ENCODE measurements at regions not wholly inside any gene's neighbourhood (a gene's known extent, or its start where the extent isn't known, plus 50 kb on each side); places are given as distances from the start of the nearest gene placed in this dataset.
"Not testable (repeated sequence)": the region's sequence is repeated elsewhere in the genome, so short reads cannot be mapped to it uniquely, and the experiment has no call there.

- Mint-ChIP-seq H3K4me3 (no peak overlapping the region), H3K4me1 (ENCODE audit: low read depth) (peaks cover 37% of the 10 kb centered on the region), H3K9me3 (peaks cover 21% of the 10 kb centered on the region), H3K27me3 (ENCODE audit: low read depth) (no peaks in the 10 kb centered on the region), H3K36me3 (ENCODE audit: low read depth) (peaks cover 7% of the 10 kb centered on the region), H3K27ac (no peak overlapping the region)
Observed at GRCh38 chr3:72078676-72079368, 293.9 kb upstream of the PROK2 start.

- Mint-ChIP-seq H3K9me3 (peaks cover 21% of the 10 kb centered on the region), H3K27ac (no peak overlapping the region), H3K4me3 (no peak overlapping the region), H3K27me3 (ENCODE audit: low read depth) (no peaks in the 10 kb centered on the region), H3K4me1 (ENCODE audit: low read depth) (peaks cover 30% of the 10 kb centered on the region), H3K36me3 (ENCODE audit: low read depth) (peaks cover 7% of the 10 kb centered on the region)
Observed at GRCh38 chr3:72077473-72078259, 292.7 kb upstream of the PROK2 start.

- H3K27me3 Mint-ChIP-seq (ENCODE audit: low read depth); H3K4me3 Mint-ChIP-seq; H3K27ac Mint-ChIP-seq; H3K36me3 Mint-ChIP-seq (ENCODE audit: low read depth): not testable (repeated sequence)
- Mint-ChIP-seq H3K4me1 (ENCODE audit: low read depth) (peaks cover 26% of the 10 kb centered on the region), H3K9me3 (peaks cover 21% of the 10 kb centered on the region)
Observed at GRCh38 chr3:72075848-72076247, 290.9 kb upstream of the PROK2 start.

- Mint-ChIP-seq H3K27me3 (ENCODE audit: low read depth) (peaks cover 3% of the 10 kb centered on the region), H3K36me3 (ENCODE audit: low read depth) (peaks cover 5% of the 10 kb centered on the region), H3K4me3 (no peak overlapping the region), H3K27ac (no peak overlapping the region), H3K4me1 (ENCODE audit: low read depth) (no peaks in the 10 kb centered on the region), H3K9me3 (peaks cover 19% of the 10 kb centered on the region)
Observed at GRCh38 chr3:72071624-72072023, 286.7 kb upstream of the PROK2 start.

- peaks cover 5% of the 10 kb centered on the region for H3K4me1 Mint-ChIP-seq (ENCODE audit: low read depth)
- no peaks in the 10 kb centered on the region for H3K36me3 Mint-ChIP-seq (ENCODE audit: low read depth)
- peaks cover 3% of the 10 kb centered on the region for H3K27me3 Mint-ChIP-seq (ENCODE audit: low read depth)
- no peak overlapping the region for H3K27ac Mint-ChIP-seq
- peaks cover 4% of the 10 kb centered on the region for H3K9me3 Mint-ChIP-seq
- no peak overlapping the region for H3K4me3 Mint-ChIP-seq
Observed at GRCh38 chr3:72070005-72070404, 285.1 kb upstream of the PROK2 start.

GRCh38 chr3:72069543-72069942 is 284.6 kb upstream of the PROK2 start:
- peaks cover 5% of the 10 kb centered on the region for H3K4me1 Mint-ChIP-seq (ENCODE audit: low read depth)
- no peak overlapping the region for H3K27ac Mint-ChIP-seq
- peaks cover under 1% of the 10 kb centered on the region for H3K9me3 Mint-ChIP-seq
- peaks cover 3% of the 10 kb centered on the region for H3K27me3 Mint-ChIP-seq (ENCODE audit: low read depth)
- H3K4me3 Mint-ChIP-seq, result no peak overlapping the region
- no peaks in the 10 kb centered on the region for H3K36me3 Mint-ChIP-seq (ENCODE audit: low read depth)

GRCh38 chr3:72068621-72069020 is 283.7 kb upstream of the PROK2 start:
- Mint-ChIP-seq H3K9me3 (peaks cover 8% of the 10 kb centered on the region), H3K27ac (no peak overlapping the region), H3K4me3 (no peak overlapping the region), H3K27me3 (ENCODE audit: low read depth) (peaks cover 3% of the 10 kb centered on the region), H3K4me1 (ENCODE audit: low read depth) (peaks cover 5% of the 10 kb centered on the region), H3K36me3 (ENCODE audit: low read depth) (peaks cover 6% of the 10 kb centered on the region)

GRCh38 chr3:72067721-72068120 is 282.8 kb upstream of the PROK2 start:
- Mint-ChIP-seq H3K36me3 (ENCODE audit: low read depth) (peaks cover 6% of the 10 kb centered on the region), H3K27me3 (ENCODE audit: low read depth) (peaks cover 3% of the 10 kb centered on the region), H3K4me1 (ENCODE audit: low read depth) (peaks cover 5% of the 10 kb centered on the region), H3K4me3 (no peak overlapping the region), H3K9me3 (peaks cover 8% of the 10 kb centered on the region), H3K27ac (no peak overlapping the region)

- Mint-ChIP-seq H3K27ac (no peak overlapping the region), H3K4me1 (ENCODE audit: low read depth) (peaks cover 5% of the 10 kb centered on the region), H3K4me3 (no peak overlapping the region), H3K27me3 (ENCODE audit: low read depth) (peaks cover 3% of the 10 kb centered on the region), H3K36me3 (ENCODE audit: low read depth) (peaks cover 9% of the 10 kb centered on the region), H3K9me3 (peaks cover 11% of the 10 kb centered on the region)
Observed at GRCh38 chr3:72065872-72066641, 281.1 kb upstream of the PROK2 start.

- Mint-ChIP-seq H3K27ac (no peak overlapping the region), H3K4me3 (no peak overlapping the region), H3K27me3 (ENCODE audit: low read depth) (peaks cover 3% of the 10 kb centered on the region), H3K36me3 (ENCODE audit: low read depth) (peaks cover 9% of the 10 kb centered on the region), H3K9me3 (peaks cover 11% of the 10 kb centered on the region), H3K4me1 (ENCODE audit: low read depth) (peaks cover 5% of the 10 kb centered on the region)
Observed at GRCh38 chr3:72065236-72065635, 280.3 kb upstream of the PROK2 start.

- H3K9me3 Mint-ChIP-seq, result peaks cover 11% of the 10 kb centered on the region
- not testable (repeated sequence) for H3K36me3 Mint-ChIP-seq (ENCODE audit: low read depth); H3K4me1 Mint-ChIP-seq (ENCODE audit: low read depth); H3K27ac Mint-ChIP-seq; H3K4me3 Mint-ChIP-seq; H3K27me3 Mint-ChIP-seq (ENCODE audit: low read depth)
Observed at GRCh38 chr3:72064727-72065126, 279.8 kb upstream of the PROK2 start.

- H3K27me3 Mint-ChIP-seq (ENCODE audit: low read depth), result peaks cover 3% of the 10 kb centered on the region
- no peak overlapping the region for H3K27ac Mint-ChIP-seq
- peaks cover 9% of the 10 kb centered on the region for H3K36me3 Mint-ChIP-seq (ENCODE audit: low read depth)
- no peak overlapping the region for H3K4me3 Mint-ChIP-seq
- peaks cover 5% of the 10 kb centered on the region for H3K4me1 Mint-ChIP-seq (ENCODE audit: low read depth)
- H3K9me3 Mint-ChIP-seq, result peaks cover 11% of the 10 kb centered on the region
Observed at GRCh38 chr3:72062017-72062416, 277.1 kb upstream of the PROK2 start.

- no peak overlapping the region for H3K4me3 Mint-ChIP-seq
- peaks cover 2% of the 10 kb centered on the region for H3K4me1 Mint-ChIP-seq (ENCODE audit: low read depth)
- peaks cover 11% of the 10 kb centered on the region for H3K9me3 Mint-ChIP-seq
- peak overlapping the region; percentile 43 for H3K27ac Mint-ChIP-seq
- H3K36me3 Mint-ChIP-seq (ENCODE audit: low read depth), result peaks cover 10% of the 10 kb centered on the region
- H3K27me3 Mint-ChIP-seq (ENCODE audit: low read depth), result no peaks in the 10 kb centered on the region
Observed at GRCh38 chr3:72060447-72061034, 275.6 kb upstream of the PROK2 start.

- Mint-ChIP-seq H3K4me3 (no peak overlapping the region), H3K27me3 (ENCODE audit: low read depth) (no peaks in the 10 kb centered on the region), H3K27ac (no peak overlapping the region), H3K36me3 (ENCODE audit: low read depth) (peaks cover 5% of the 10 kb centered on the region), H3K9me3 (peaks cover 3% of the 10 kb centered on the region), H3K4me1 (ENCODE audit: low read depth) (peaks cover 2% of the 10 kb centered on the region)
Observed at GRCh38 chr3:72058493-72059081, 273.6 kb upstream of the PROK2 start.
